GM23248 (cell line): ENCODE measurements at regions not wholly inside any gene's neighbourhood (a gene's known extent, or its start where the extent isn't known, plus 50 kb on each side); places are given as distances from the start of the nearest gene placed in this dataset.

Experiments
- EZH2 ChIP-seq: fragments of 200-600 bp; sonication (generic); IDR thresholded peaks from 2 replicates; pipeline ENCODE4 v1.6.1; 2018; ENCODE audit warnings: antibody characterized with exemption, mild to moderate bottlenecking; ENCODE audit not compliant: insufficient read depth, poor library complexity, severe bottlenecking
- EZH2phosphoT487 ChIP-seq: fragments of 200-600 bp; sonication (generic); IDR thresholded peaks from 2 replicates; pipeline ENCODE4 v1.6.1; 2018; ENCODE audit warnings: antibody characterized with exemption, moderate library complexity, mild to moderate bottlenecking, low read depth; ENCODE audit not compliant: insufficient read depth

DNA sequence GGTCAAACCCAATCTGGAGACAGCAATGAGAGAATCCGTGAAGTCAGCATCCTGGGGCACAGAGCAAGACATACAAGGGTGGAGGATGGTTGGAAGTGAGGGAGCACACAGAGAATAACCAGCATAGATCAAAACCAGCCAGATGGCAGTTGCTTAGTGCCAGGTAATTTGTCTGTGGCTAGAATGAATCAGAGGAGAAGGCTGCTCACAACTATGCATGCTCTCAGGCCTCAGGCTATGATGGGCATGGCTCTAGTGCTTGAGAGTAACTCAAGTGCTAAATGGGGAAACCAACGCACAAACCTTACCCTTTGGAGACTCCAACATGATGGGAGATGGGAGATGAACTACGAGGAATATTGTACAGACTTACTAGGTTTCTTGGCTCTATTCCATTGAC lies 160.8 kb downstream of the DMRT2 start:
- no peak for TF ChIP-seq EZH2phosphoT487
- no peak for TF ChIP-seq EZH2
